OCI-LY1 (cell line): ENCODE measurements at regions not wholly inside any gene's neighbourhood (a gene's known extent, or its start where the extent isn't known, plus 50 kb on each side); places are given as distances from the start of the nearest gene placed in this dataset.

Experiments used
- H2AFZ ChIP-seq: fragments of 200-600 bp; sonication (generic), shearing (Covaris generic); 2 replicates; pipeline ENCODE4 v1.6.0; 2014; ENCODE audit warnings: antibody characterized with exemption, mild to moderate bottlenecking, low read length
- H3F3A ChIP-seq: fragments of 200-600 bp; sonication (generic), shearing (Covaris generic); 2 replicates; pipeline ENCODE4 v1.6.0; 2014; ENCODE audit warnings: mild to moderate bottlenecking, antibody characterized with exemption, low read length, moderate library complexity; ENCODE audit not compliant: insufficient read depth
- H3K27ac ChIP-seq: fragments of 200-600 bp; sonication (generic); 2 replicates; pipeline ENCODE4 v1.5.1; 2014; ENCODE audit warnings: low read length, mixed run types, mild to moderate bottlenecking, low read depth; ENCODE audit not compliant: poor library complexity, severe bottlenecking
- H3K27me3 ChIP-seq: fragments of 200-600 bp; sonication (generic); 2 replicates; pipeline ENCODE4 v1.6.0; 2014; ENCODE audit warnings: antibody characterized with exemption, mild to moderate bottlenecking, low read length, moderate library complexity; ENCODE audit not compliant: insufficient read depth
- H3K36me3 ChIP-seq: fragments of 200-600 bp; sonication (generic); 2 replicates; pipeline ENCODE4 v1.6.1; 2014; ENCODE audit warnings: mild to moderate bottlenecking, antibody characterized with exemption, low read length, moderate library complexity, mixed read lengths; ENCODE audit not compliant: insufficient read depth
- H3K4me1 ChIP-seq: fragments of 200-600 bp; sonication (generic); 2 replicates; pipeline ENCODE4 v1.5.1; 2014; ENCODE audit warnings: mild to moderate bottlenecking, low read length, moderate library complexity; ENCODE audit not compliant: insufficient read depth, severe bottlenecking
- H3K4me2 ChIP-seq: fragments of 200-600 bp; sonication (generic), shearing (Covaris generic); 2 replicates; pipeline ENCODE4 v1.6.1; 2014; ENCODE audit warnings: low read length
- H3K4me3 ChIP-seq: fragments of 200-600 bp; sonication (generic); 2 replicates; pipeline ENCODE4 v1.5.1; 2014; ENCODE audit warnings: low read length, low read depth, mild to moderate bottlenecking, mixed read lengths; ENCODE audit not compliant: poor library complexity, severe bottlenecking
- H3K79me2 ChIP-seq: fragments of 200-600 bp; shearing (Covaris generic); 2 replicates; pipeline ENCODE4 v1.6.1; 2016; ENCODE audit warnings: mixed run types, low read length, mixed read lengths; ENCODE audit not compliant: insufficient read depth
- H3K9ac ChIP-seq: fragments of 200-600 bp; sonication (generic), shearing (Covaris generic); 2 replicates; pipeline ENCODE4 v1.6.1; 2014; ENCODE audit warnings: mild to moderate bottlenecking, low read length, mixed read lengths
- H3K9me2 ChIP-seq: fragments of 200-600 bp; sonication (generic), shearing (Covaris generic); 2 replicates; pipeline ENCODE4 v1.6.1; 2014; ENCODE audit warnings: low read depth, mild to moderate bottlenecking, low read length, mixed read lengths
- H3K9me3 ChIP-seq: fragments of 200-600 bp; shearing (Covaris generic); 2 replicates; pipeline ENCODE4 v1.6.1; 2014; ENCODE audit warnings: low read length, mixed read lengths
- H4K20me1 ChIP-seq: fragments of 200-600 bp; sonication (generic), shearing (Covaris generic); 2 replicates; pipeline ENCODE4 v1.6.0; 2016; ENCODE audit warnings: mild to moderate bottlenecking, low read length; ENCODE audit not compliant: insufficient read depth
- EZH2 ChIP-seq: fragments of 200-600 bp; sonication (generic), shearing (Covaris generic); IDR thresholded peaks from 2 replicates; pipeline ENCODE4 v1.8.0; 2017; ENCODE audit warnings: borderline replicate concordance, mixed run types, mild to moderate bottlenecking, antibody characterized with exemption, low read length, moderate library complexity, mixed read lengths
- TF ChIP-seq, protein P1 (sequence below): fragments of 200-600 bp; sonication (generic), shearing (Covaris generic); IDR thresholded peaks from 2 replicates; pipeline ENCODE4 v1.5.1; 2017; ENCODE audit warnings: mild to moderate bottlenecking, antibody characterized with exemption, low read length, moderate library complexity, mixed read lengths

GRCh38 chr11:127191689-127192088 is 191.1 kb upstream of the KIRREL3 start:
- H4K20me1 ChIP-seq: no peaks in the 10 kb centered on the region
- no peak overlapping the region for H3K9ac ChIP-seq
- no peak overlapping the region for H3K4me2 ChIP-seq
- H3K4me3 ChIP-seq: no peak overlapping the region
- TF ChIP-seq, protein P1, sequence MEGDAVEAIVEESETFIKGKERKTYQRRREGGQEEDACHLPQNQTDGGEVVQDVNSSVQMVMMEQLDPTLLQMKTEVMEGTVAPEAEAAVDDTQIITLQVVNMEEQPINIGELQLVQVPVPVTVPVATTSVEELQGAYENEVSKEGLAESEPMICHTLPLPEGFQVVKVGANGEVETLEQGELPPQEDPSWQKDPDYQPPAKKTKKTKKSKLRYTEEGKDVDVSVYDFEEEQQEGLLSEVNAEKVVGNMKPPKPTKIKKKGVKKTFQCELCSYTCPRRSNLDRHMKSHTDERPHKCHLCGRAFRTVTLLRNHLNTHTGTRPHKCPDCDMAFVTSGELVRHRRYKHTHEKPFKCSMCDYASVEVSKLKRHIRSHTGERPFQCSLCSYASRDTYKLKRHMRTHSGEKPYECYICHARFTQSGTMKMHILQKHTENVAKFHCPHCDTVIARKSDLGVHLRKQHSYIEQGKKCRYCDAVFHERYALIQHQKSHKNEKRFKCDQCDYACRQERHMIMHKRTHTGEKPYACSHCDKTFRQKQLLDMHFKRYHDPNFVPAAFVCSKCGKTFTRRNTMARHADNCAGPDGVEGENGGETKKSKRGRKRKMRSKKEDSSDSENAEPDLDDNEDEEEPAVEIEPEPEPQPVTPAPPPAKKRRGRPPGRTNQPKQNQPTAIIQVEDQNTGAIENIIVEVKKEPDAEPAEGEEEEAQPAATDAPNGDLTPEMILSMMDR: no peak
- no peak for TF ChIP-seq EZH2
- H3K79me2 ChIP-seq: no peaks in the 10 kb centered on the region
- H3K27ac ChIP-seq: no peak overlapping the region
- no peaks in the 10 kb centered on the region for H3K36me3 ChIP-seq
- no peaks in the 10 kb centered on the region for H3K9me2 ChIP-seq
- H2AFZ ChIP-seq: no peak overlapping the region
- H3K27me3 ChIP-seq: no peaks in the 10 kb centered on the region
- no peaks in the 10 kb centered on the region for H3K4me1 ChIP-seq
- H3F3A ChIP-seq: no peaks in the 10 kb centered on the region
- no peaks in the 10 kb centered on the region for H3K9me3 ChIP-seq

DNA sequence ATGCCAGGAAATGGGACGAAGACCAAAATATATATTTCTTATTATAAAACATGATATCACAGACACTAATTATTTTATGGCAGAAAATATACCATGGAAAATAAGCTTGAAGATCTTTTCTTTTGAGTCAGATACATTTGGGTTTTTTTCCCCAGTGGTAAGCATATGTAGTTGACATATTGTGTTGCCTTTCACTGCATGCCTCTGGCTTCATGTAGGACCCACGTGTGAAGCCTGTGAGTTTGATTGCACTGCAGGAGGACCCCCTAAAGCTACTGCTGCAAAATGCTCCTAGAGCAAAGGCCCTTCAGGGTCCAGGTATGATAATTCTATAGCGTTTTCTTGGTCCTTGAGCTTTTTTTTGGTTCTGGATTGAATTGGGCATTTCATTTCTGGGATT is 190.7 kb upstream of the KIRREL3 start:
- no peak for TF ChIP-seq EZH2
- TF ChIP-seq, protein P1: no peak
- Histone ChIP-seq H3K27me3 (no peaks in the 10 kb centered on the region), H3K9me2 (no peaks in the 10 kb centered on the region), H3K79me2 (no peaks in the 10 kb centered on the region), H3K9me3 (no peaks in the 10 kb centered on the region), H3K4me2 (no peak overlapping the region), H3K9ac (no peak overlapping the region), H3K4me1 (no peaks in the 10 kb centered on the region), H2AFZ (no peak overlapping the region), H4K20me1 (no peaks in the 10 kb centered on the region), H3F3A (no peaks in the 10 kb centered on the region), H3K4me3 (no peak overlapping the region), H3K27ac (no peak overlapping the region), H3K36me3 (no peaks in the 10 kb centered on the region)

DNA sequence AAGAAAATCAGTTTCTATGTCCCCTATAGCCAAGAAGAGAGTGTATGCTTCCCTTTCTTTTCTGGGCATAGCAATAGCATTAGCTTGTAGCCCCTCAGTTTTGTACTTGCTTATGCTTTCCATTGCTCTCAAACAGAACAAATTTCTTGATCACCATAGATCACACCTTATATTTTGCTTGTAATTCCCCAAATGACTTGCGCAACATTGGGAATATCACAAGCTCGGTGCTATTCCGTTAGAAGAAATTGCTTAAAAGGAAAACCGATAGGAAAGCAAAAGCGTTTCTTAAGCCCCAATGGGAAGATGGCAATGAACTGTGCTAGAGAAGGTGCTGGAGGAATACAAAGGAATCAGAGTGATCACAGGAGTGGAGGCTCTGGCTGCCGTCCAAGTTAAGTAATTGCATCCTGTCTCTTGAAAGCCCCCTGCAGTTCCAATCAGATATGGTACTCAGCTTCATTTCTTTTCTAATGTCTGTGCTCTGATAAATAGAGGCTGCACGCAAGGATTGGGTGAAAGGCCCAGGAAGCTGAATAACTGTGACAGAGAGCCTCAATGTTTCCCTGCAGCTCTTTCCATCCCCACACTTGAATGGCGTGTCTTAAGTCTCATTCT is 182.1 kb upstream of the KIRREL3 start:
- Histone ChIP-seq H3K4me1 (no peaks in the 10 kb centered on the region), H3K36me3 (no peaks in the 10 kb centered on the region), H3K27me3 (no peaks in the 10 kb centered on the region), H3K79me2 (no peaks in the 10 kb centered on the region), H3F3A (no peaks in the 10 kb centered on the region), H3K4me3 (no peak overlapping the region), H3K27ac (no peak overlapping the region), H2AFZ (no peak overlapping the region), H4K20me1 (no peaks in the 10 kb centered on the region), H3K4me2 (no peak overlapping the region), H3K9me2 (no peaks in the 10 kb centered on the region), H3K9me3 (no peaks in the 10 kb centered on the region), H3K9ac (no peak overlapping the region)
- no peak for TF ChIP-seq EZH2
- TF ChIP-seq, protein P1: no peak
